Activated T-helper 17 cell treated with anti-CD3 and anti-CD28 coated beads, Interleukin-2, amount 50 U/mL, for 72 hours (primary cell): ENCODE measurements at regions not wholly inside any gene's neighbourhood (a gene's known extent, or its start where the extent isn't known, plus 50 kb on each side); places are given as distances from the start of the nearest gene placed in this dataset.

Experiments
- ATAC-seq: fragments of 150-1000 bp; cut with Tn5 transposase; replicated peaks from 2 replicates; pipeline ENCODE4 v1.10.0; 2021; ENCODE audit warnings: mild to moderate bottlenecking, moderate library complexity
- H3K27ac Mint-ChIP-seq: one replicate; pipeline ENCODE4 v1.8.0; 2022; ENCODE audit warnings: mixed read lengths
- H3K27me3 Mint-ChIP-seq: one replicate; pipeline ENCODE4 v1.8.0; 2022; ENCODE audit warnings: mixed read lengths
- H3K36me3 Mint-ChIP-seq: one replicate; pipeline ENCODE4 v1.8.0; 2022; ENCODE audit warnings: low read depth, mild to moderate bottlenecking, mixed read lengths
- H3K4me1 Mint-ChIP-seq: one replicate; pipeline ENCODE4 v1.8.0; 2022; ENCODE audit warnings: mixed read lengths
- H3K4me3 Mint-ChIP-seq: one replicate; pipeline ENCODE4 v1.8.0; 2022; ENCODE audit warnings: mild to moderate bottlenecking, mixed read lengths
- H3K9me3 Mint-ChIP-seq: one replicate; pipeline ENCODE4 v1.8.0; 2022; ENCODE audit warnings: mixed read lengths

DNA sequence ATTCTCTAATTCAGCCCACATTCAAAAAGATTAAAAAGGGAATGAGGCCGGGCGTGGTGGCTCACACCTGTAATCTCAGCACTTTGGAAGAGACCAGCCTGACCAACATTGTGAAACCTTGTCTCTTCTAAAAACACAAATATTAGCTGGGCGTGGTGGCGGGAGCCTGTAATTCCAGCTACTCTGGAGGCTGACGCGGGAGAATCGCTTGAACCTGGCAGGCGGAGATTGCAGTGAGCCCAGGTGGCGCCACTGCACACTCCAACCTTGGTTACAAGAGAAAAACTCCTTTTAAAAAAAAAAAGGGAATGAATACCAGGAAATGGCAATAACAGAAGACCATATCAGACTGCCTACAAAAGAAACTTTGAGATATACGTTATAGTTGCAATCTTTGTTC lies 1244.5 kb downstream of the PCDH9 start:
- Mint-ChIP-seq H3K4me1 (no peaks in the 10 kb centered on the region), H3K9me3 (peaks cover 9% of the 10 kb centered on the region), H3K27me3 (no peaks in the 10 kb centered on the region), H3K4me3 (no peak overlapping the region), H3K36me3 (no peaks in the 10 kb centered on the region), H3K27ac (no peak overlapping the region)
- ATAC-seq, result no peak

DNA sequence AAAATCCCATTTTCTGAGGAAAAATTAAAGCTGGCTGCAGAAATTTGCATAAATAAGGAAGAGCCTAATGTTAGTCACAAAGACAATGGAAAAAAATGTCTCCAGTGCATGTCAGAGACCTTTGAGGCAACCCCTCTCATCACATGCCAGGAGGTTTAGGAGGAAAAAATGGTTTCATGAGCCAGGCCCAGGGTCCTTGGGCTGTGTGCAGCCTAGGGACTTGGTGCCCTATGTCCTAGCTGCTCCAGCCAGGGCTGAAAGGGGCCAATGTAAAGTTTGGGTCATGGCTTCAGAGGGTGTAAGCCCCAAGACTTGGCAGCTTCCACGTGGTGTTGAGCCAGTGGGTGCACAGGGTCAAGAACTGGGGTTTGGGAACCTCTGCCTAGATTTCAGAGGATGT lies 1252.6 kb downstream of the PCDH9 start:
- H3K27ac Mint-ChIP-seq, result no peak overlapping the region
- peaks cover 8% of the 10 kb centered on the region for H3K9me3 Mint-ChIP-seq
- no peaks in the 10 kb centered on the region for H3K4me1 Mint-ChIP-seq
- no peaks in the 10 kb centered on the region for H3K36me3 Mint-ChIP-seq
- no peak overlapping the region for H3K4me3 Mint-ChIP-seq
- ATAC-seq, result no peak
- H3K27me3 Mint-ChIP-seq, result no peaks in the 10 kb centered on the region

DNA sequence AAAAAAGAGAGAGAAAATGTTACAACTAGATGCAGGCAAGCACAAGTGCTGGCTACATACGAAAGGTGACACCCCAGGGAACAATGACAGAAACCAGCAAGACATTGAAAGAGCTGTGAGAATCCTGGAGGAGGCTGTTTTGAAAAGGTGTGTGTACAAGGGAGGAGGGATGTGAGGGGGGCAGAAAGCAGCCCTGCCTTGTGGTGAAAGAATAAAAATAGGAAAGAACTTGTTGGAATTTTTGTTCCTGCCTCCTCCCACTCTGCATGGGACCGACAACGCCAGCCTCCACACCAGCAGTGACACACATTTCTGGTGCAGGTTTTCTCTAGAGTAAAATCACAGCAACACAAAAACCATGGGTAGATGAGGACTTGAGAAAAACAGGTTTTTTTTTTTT lies 1258.6 kb downstream of the PCDH9 start:
- no peaks in the 10 kb centered on the region for H3K4me1 Mint-ChIP-seq
- H3K4me3 Mint-ChIP-seq, result no peak overlapping the region
- H3K36me3 Mint-ChIP-seq, result no peaks in the 10 kb centered on the region
- ATAC-seq, result no peak
- peaks cover 11% of the 10 kb centered on the region for H3K9me3 Mint-ChIP-seq
- no peak overlapping the region for H3K27ac Mint-ChIP-seq
- H3K27me3 Mint-ChIP-seq, result no peaks in the 10 kb centered on the region

DNA sequence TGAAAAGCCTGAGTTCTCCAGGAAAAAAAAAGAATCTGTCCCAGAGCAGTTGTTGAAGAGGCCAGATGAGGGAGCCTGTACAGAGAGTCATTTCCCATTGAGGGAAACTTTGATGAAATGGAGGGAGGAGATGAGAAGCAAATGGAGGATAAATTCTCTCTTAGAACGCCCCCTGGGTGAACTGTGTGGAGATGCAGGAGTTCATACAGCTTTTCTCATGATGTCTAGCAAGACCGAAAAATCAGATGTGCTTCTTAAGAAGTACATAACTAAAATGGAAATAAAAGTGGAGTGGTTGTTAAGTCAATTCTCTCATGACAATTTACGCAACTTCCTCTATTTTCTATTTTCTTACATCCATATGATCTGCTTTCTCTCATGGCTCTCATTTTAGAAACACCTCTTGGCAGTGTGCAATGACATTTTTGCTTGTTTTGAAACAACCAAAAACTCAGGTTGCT lies 1263.1 kb downstream of the PCDH9 start:
- ATAC-seq, result no peak
- Mint-ChIP-seq H3K27me3 (no peaks in the 10 kb centered on the region), H3K27ac (no peak overlapping the region), H3K4me3 (no peak overlapping the region), H3K4me1 (no peaks in the 10 kb centered on the region), H3K36me3 (no peaks in the 10 kb centered on the region), H3K9me3 (peaks cover 3% of the 10 kb centered on the region)

DNA sequence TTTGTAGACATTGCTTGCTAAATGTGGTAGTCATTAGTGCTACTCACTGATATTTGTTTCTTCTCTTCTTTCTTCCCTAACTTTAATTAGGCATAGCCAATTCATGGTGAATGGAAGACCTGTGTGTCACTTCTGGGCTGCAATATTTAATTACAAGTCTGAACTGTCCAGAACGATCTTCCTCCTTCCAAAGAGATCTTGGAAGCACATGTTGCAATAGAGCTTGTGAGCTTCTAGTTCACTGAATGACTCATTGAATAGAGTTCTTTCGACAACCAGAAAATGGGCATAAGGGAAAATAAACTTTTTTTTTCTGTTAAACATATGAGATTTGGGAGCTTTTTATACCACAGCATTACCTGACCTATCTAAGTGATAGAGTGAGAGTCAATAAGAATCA lies 1264.6 kb downstream of the PCDH9 start:
- H3K36me3 Mint-ChIP-seq, result no peaks in the 10 kb centered on the region
- H3K27me3 Mint-ChIP-seq, result no peaks in the 10 kb centered on the region
- H3K27ac Mint-ChIP-seq, result no peak overlapping the region
- H3K9me3 Mint-ChIP-seq, result peaks cover 3% of the 10 kb centered on the region
- no peak overlapping the region for H3K4me3 Mint-ChIP-seq
- ATAC-seq, result no peak
- H3K4me1 Mint-ChIP-seq, result no peaks in the 10 kb centered on the region

DNA sequence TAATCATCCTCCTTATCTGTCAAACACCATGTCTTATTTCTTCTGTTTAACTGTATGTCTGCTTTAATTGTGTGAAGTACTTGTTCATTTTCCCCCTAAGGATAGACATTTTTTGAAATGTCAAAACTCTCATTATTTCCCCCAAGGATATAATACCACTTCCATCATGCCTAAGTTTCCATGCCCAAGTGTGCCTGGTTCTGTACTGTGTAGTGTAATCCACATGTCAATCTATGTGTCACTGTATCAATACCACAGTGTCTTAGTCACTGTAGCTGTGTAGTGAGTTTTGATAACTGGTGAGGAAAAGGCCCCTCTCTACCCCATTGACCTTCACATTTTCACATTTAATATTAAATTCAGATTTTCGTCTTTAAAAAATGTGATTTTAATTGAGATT lies 1265.5 kb downstream of the PCDH9 start:
- no peak overlapping the region for H3K27ac Mint-ChIP-seq
- H3K4me3 Mint-ChIP-seq, result no peak overlapping the region
- H3K27me3 Mint-ChIP-seq, result no peaks in the 10 kb centered on the region
- H3K4me1 Mint-ChIP-seq, result no peaks in the 10 kb centered on the region
- H3K36me3 Mint-ChIP-seq, result no peaks in the 10 kb centered on the region
- ATAC-seq, result no peak
- H3K9me3 Mint-ChIP-seq, result peaks cover 3% of the 10 kb centered on the region

DNA sequence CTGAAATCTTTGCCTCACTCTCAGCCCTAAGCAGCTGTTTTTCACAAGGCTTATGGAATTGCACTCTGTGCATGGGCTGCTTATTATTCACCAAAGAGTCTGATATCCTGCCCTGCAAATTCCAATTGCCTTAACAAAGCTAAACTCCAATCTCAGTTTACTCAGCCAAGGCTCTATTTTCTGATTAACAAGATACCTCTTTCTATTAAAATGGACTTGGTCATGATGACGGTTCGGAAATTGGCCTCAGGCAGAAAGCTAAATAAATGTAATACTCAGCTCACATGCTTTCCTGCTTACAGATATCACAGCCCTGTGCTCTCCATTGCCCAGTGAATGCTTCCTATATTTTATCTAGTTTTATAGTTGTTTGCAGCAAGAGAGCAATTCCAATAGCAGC lies 1270.8 kb downstream of the PCDH9 start:
- H3K27me3 Mint-ChIP-seq, result no peaks in the 10 kb centered on the region
- H3K36me3 Mint-ChIP-seq, result no peaks in the 10 kb centered on the region
- no peaks in the 10 kb centered on the region for H3K4me1 Mint-ChIP-seq
- H3K4me3 Mint-ChIP-seq, result no peak overlapping the region
- no peak for ATAC-seq
- H3K27ac Mint-ChIP-seq, result no peak overlapping the region
- peaks cover 8% of the 10 kb centered on the region for H3K9me3 Mint-ChIP-seq

DNA sequence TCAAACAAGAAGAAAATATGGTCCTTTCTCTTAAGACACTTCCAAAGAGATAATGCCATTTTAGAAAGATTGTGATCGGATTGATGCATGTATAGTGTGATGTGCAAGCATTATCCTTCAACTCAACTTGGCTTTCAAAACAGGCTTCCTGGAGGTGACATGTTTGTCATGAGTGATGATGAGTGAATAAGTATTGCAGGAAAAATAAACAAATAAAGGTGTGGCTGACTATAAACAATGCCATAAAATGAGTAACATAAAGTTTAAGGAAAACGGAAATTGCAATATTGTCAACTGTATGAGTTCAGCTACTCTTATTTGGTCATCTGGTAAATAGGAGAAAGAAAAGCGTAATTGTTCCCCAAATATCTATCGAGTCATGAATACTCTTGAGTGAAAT lies 1283.7 kb downstream of the PCDH9 start:
- Mint-ChIP-seq H3K36me3 (no peaks in the 10 kb centered on the region), H3K4me1 (no peaks in the 10 kb centered on the region), H3K9me3 (peaks cover 15% of the 10 kb centered on the region), H3K27me3 (no peaks in the 10 kb centered on the region), H3K27ac (no peak overlapping the region), H3K4me3 (no peak overlapping the region)
- no peak for ATAC-seq

DNA sequence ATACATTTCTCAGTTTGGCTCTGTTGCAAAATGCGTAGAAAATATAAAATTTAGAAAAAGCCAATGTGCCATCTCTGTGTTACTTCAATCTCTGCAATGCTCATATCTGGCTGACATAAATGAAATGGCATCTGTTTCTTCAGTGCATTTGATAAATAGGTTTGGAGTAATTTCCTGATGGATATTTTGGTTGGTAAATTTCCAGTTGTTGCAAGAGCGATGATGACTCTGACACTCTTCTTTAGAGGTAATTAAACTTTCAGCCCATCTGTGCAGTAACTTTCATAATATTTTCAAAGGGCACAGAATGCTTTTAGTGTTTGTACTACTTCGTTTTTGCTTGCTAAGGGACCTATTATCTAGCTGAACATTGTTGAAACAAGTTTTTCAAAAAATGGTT lies 1286.4 kb downstream of the PCDH9 start:
- ATAC-seq, result no peak
- H3K36me3 Mint-ChIP-seq, result no peaks in the 10 kb centered on the region
- H3K27me3 Mint-ChIP-seq, result no peaks in the 10 kb centered on the region
- peaks cover 11% of the 10 kb centered on the region for H3K9me3 Mint-ChIP-seq
- no peak overlapping the region for H3K4me3 Mint-ChIP-seq
- no peaks in the 10 kb centered on the region for H3K4me1 Mint-ChIP-seq
- H3K27ac Mint-ChIP-seq, result no peak overlapping the region

DNA sequence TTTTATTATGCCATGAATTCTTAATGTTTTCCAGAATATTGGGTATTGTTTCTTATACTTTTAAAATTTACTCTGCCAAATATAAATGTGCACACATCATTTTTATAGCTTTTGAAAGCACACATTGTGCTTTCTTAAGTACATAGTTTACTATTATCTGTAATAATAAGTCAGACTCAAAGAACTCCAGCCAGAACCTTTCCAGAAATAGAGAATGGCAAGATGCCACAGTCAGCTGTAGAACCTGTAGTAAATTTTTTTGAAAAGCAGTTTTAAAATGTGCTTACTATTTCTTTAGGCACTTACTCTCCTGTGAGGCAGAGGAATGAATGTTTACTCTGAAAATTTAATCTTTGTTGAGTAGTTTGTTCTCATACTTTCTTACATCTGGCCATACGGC lies 1287.1 kb downstream of the PCDH9 start:
- Mint-ChIP-seq H3K36me3 (no peaks in the 10 kb centered on the region), H3K27ac (no peak overlapping the region), H3K4me3 (no peak overlapping the region), H3K27me3 (no peaks in the 10 kb centered on the region), H3K9me3 (peaks cover 8% of the 10 kb centered on the region), H3K4me1 (no peaks in the 10 kb centered on the region)
- no peak for ATAC-seq

DNA sequence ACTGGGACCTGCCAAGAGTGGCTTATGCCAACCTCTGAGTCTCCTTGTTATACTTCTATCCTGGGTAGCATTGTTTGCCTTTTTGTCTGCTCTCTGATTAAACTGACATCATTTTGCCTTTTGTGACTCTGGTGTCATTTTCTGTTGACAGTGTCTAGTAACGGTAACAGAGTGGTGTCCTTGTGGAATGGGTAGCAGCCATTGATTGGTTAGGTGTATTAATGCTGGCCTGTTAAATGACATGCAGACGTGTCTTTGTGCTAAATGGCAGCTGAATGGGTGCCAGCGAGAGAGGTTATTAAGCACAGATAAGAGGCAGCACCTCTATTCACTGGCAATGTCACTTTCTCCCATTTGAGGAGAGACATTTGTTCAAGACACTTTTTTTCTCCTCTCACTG lies 1289.4 kb downstream of the PCDH9 start:
- no peak for ATAC-seq
- no peaks in the 10 kb centered on the region for H3K27me3 Mint-ChIP-seq
- H3K4me3 Mint-ChIP-seq, result no peak overlapping the region
- H3K9me3 Mint-ChIP-seq, result peaks cover 9% of the 10 kb centered on the region
- no peaks in the 10 kb centered on the region for H3K36me3 Mint-ChIP-seq
- no peaks in the 10 kb centered on the region for H3K4me1 Mint-ChIP-seq
- no peak overlapping the region for H3K27ac Mint-ChIP-seq

DNA sequence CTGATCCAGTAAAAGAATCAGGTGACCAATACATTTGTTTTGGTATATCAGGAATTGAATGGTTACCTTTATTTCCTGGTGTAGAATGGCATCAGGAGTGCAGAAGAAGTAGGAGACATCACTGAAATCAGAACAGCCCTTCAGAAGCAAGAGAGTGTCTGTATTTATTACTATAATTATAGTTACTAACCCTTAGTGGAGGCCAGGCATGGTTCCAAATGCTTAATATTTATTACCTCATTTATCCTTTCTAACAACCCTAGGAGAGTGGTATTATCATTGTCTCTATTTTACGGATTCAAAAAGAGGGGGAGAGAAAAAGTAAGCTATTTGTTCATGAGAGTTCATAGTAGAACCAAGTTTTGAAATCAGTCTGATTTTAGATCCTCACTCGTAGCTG lies 1292.9 kb downstream of the PCDH9 start:
- H3K36me3 Mint-ChIP-seq, result no peaks in the 10 kb centered on the region
- H3K27me3 Mint-ChIP-seq, result no peaks in the 10 kb centered on the region
- no peak overlapping the region for H3K4me3 Mint-ChIP-seq
- peaks cover 12% of the 10 kb centered on the region for H3K9me3 Mint-ChIP-seq
- H3K4me1 Mint-ChIP-seq, result no peaks in the 10 kb centered on the region
- no peak overlapping the region for H3K27ac Mint-ChIP-seq
- no peak for ATAC-seq

DNA sequence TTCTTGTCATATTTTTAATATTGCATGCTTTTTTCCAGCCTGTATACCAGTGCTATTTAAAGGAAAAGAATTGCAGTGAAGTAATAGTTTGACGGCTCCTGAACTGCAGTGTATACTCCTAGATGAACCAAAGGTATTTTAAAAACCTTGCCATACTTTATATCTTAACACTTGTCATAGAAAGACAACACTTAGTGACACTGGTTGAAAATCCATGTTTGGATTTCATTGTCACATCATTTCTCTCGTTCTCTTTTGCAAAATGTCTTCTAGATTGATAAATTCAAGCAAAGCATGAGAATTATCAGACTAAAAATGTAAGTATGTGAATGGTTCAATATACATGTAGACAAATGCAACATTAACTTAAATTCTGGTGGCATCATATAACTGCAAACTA lies 1293.9 kb downstream of the PCDH9 start:
- Mint-ChIP-seq H3K4me3 (no peak overlapping the region), H3K4me1 (no peaks in the 10 kb centered on the region), H3K27me3 (no peaks in the 10 kb centered on the region), H3K27ac (no peak overlapping the region), H3K9me3 (peaks cover 13% of the 10 kb centered on the region), H3K36me3 (no peaks in the 10 kb centered on the region)
- no peak for ATAC-seq

DNA sequence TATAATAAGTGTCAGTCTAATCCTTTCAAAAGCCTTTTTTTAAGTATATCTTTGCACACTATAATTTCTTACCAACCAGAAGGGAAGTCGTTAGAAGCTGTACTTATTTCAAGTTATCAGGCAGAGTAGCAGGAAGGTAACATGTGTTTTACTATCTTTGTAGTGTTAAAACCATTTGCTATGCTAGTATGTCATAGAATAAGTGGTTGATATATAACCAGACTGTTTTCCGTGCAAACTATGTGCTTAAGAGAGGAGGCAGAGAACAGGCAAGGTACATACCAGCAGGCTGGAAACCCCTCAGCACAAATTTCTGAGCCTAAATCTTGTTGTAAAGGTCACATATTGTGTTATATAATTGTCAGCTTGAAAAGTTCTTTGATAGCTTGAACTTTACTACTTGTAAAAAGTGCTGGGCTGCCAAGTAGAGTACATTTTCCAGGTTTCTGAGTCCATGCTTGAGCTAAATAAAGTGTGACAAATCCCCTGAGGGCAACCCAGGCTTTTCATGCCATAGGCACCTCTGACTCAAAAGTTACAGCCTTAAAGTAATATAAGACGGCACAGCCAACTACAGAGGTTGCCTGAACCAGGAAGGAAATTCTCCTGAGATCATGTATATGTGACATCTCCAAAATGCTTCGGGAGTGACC lies 1297.4 kb downstream of the PCDH9 start:
- Mint-ChIP-seq H3K4me1 (no peaks in the 10 kb centered on the region), H3K4me3 (no peak overlapping the region), H3K27me3 (no peaks in the 10 kb centered on the region), H3K36me3 (no peaks in the 10 kb centered on the region), H3K9me3 (peaks cover 11% of the 10 kb centered on the region), H3K27ac (no peak overlapping the region)
- ATAC-seq, result no peak

DNA sequence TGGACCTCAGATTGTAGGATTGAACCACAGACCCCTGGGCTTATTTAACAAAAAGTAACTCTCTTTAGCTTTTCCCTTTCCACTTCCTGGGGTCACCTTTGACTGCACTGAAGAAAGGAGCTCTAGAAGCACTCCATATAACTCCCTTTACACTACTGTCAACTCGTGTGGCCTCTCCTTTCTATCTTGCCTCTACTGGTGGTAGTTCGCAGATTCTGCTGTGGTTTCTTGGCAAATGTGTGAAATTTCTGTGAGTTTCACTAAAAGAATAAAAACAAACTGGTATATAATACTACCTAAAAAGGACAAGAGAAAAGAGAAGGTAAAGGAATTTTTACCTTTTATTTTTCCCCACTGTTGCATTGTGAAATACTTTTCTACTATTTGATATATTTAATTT lies 1298.1 kb downstream of the PCDH9 start:
- no peaks in the 10 kb centered on the region for H3K4me1 Mint-ChIP-seq
- H3K27me3 Mint-ChIP-seq, result no peaks in the 10 kb centered on the region
- H3K9me3 Mint-ChIP-seq, result peaks cover 10% of the 10 kb centered on the region
- ATAC-seq, result no peak
- no peak overlapping the region for H3K27ac Mint-ChIP-seq
- no peaks in the 10 kb centered on the region for H3K36me3 Mint-ChIP-seq
- H3K4me3 Mint-ChIP-seq, result no peak overlapping the region

DNA sequence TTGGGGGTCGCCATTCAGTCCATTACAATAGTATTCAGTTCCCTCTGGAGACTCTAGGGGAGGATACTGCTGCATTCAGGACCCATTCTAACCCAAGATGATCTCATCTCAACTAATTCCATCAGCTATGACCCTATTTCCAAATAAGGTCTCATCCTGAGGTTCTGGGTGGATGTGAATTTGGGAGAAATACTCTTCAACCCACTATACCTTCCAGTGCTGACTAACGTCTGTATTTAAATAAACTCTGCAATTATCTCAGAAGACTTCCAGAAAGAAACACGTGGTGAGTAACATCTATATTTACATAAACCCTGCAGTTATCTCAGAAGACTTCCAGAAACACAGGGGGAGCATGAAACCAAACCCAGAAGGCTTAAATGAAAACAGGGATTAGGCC lies 1300.7 kb downstream of the PCDH9 start:
- Mint-ChIP-seq H3K9me3 (peaks cover 9% of the 10 kb centered on the region), H3K27me3 (no peaks in the 10 kb centered on the region), H3K27ac (no peak overlapping the region), H3K36me3 (no peaks in the 10 kb centered on the region), H3K4me1 (no peaks in the 10 kb centered on the region), H3K4me3 (no peak overlapping the region)
- ATAC-seq, result no peak
